NCI-H345 (cell line): ENCODE measurements at regions not wholly inside any gene's neighbourhood (a gene's known extent, or its start where the extent isn't known, plus 50 kb on each side); places are given as distances from the start of the nearest gene placed in this dataset.
"Not testable (repeated sequence)": the region's sequence is repeated elsewhere in the genome, so short reads cannot be mapped to it uniquely, and the experiment has no call there.

Source experiments
- DNase-seq: peaks from one replicate; lab custom pipeline; 2025; lab: John Stamatoyannopoulos, UW

DNA sequence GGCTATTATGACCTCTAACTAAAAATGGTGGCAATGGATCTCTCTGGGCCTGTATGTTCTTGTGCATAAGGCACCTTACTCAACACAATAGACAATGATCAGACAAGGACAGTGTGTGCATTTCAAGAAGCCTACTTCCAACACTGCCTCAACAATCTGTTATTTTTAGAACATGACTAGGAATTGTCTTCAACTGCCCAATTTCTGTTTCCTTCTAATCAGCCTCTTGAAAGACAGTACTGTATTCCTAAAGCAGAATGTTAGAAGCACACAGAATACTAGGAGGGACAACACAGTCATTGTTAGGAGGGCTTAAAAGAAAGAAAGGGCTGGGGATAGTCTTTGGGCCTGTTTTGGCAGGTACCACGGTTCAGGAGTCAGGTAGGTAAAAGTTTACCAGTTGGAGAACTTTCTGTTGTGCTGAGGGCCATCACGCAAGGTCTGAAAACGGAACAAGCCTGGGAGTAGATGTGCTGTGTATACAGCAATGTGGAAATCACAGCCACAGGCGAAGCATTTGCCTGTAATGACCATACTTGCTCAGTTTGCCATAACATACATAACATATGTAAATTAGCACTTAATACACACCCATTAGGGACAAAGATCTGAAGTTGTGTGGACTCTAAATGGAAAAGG is 100.8 kb upstream of the ATXN3L start:
- DNase-seq = no peak

DNA sequence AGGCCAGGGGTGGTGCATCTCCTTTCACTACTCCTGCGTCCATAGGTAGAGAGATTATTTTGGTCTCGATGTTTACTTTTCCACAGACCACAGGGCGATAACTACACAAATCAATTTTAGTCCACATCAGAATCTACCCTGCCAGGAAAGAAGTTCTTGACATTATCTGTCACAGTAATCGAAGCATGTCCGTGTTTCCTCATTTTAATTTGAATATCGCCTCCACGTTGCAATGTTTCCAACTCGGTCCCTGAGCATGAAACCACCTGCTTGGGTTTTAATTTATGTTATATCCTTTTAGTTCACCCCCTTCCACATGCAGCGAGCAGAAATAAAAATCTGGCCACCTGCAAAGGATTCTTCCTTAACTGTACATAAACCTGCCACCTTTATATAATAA is 100.1 kb upstream of the ATXN3L start:
- no peak for DNase-seq

DNA sequence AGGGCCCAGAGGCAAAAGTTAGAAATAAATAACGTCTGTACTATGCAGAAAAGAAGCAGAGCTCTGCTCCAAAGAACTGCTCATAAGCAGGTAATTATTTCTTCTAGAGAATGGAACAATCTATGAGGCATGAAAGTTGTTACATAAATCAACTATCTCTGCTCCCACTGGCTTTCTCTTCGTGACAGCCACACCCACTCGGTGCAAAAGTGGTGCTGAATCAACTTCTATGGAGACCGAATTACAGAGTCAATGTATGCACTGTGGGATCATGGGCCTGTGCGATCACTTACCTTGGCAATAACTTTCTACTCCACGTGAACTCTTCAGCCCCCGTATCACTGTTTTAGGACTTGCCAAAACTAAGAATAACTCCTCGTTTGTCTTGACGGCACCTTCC is 99.4 kb upstream of the ATXN3L start:
- no peak for DNase-seq

DNA sequence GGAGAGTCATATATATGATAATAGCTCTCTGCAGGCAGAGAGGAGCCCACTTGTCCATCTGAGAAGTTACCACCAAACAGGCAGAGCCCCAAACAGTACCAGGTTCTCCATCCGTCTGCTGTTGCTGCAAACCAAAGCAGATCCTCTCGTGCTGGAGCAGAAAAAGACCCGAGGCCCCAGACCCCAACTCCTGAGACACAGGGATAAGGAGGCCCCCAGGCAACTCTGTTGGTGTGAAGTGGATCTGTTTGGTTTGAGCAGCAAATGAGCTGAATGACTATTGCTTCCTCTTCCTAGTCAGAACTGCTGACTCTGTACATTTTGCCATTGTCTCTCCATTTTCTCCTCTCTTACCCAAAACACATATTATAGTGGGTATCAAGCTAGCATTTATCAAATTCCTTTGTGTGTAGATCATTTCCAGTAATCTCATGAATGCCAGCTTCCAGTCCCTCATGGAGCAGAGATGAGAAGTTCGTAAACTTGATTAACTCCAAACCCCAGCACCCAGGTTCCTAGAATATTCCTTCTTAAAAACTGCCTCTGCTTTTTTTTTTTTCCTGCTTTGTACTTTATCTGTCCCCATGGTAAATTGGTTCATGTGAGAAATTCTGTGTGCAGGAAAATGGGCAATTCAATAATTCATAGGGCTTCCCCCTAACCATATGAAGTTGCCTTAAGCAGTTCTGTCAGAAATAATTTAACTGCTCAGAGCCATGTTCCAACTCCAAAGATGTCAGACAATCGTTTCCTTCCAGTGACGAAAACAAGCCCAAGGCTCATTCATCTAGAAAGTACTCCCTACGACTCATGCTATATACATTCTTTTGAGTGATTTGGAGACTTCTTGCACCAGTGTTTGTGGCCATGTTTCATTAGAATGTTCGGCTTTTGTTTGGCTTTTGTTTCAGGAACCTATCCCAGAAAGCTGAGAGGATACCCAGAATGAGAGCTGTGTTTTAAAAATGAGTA is 98.6 kb upstream of the ATXN3L start:
- DNase-seq = no peak

DNA sequence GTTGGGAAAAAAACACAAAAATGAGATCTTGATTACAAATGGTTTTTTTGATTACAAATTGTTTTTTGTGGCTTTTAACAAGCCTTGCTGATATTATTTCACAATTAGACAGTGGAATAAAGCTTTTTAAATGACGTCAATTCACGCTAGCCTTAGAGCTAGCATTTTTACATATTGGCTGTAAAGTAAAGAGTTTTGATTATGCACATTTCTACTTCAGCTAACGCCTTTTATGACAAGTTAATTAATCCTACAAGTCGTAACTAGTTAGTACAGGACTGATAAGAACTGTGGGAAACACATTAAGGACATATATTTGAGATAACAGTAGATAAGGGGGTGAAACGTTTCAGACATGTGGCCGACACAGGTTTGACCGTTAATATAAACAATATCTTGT is 95.7 kb upstream of the ATXN3L start:
- no peak for DNase-seq

DNA sequence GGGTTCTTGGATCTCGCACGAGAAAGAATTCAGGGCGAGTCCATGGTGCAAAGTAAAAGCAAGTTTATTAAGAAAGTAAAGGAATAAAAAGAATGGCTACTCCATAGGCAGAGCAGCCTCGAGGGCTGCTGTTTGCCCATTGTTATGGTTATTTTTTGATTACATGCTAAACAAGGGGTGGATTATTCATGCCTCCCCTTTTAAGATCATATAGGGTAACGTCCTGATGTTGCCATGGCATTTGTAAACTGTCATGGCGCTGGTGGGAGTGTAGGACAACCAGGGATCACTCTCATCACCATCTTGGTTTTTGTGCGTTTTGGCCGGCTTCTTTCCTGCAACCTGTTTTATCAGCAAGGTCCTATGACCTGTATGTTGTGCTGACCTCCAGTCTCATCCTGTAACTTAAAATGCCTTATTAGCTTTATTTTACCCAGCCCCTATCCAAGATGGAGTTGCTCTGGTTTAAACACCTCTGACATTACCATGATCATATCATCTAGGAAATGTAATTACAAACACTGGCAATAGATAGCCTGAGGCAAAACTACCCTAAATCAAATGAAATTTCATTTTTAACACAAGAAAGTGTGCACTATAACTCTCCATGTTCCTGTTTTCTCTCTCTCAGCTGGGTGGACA is 94.3 kb upstream of the ATXN3L start:
- no peak for DNase-seq

DNA sequence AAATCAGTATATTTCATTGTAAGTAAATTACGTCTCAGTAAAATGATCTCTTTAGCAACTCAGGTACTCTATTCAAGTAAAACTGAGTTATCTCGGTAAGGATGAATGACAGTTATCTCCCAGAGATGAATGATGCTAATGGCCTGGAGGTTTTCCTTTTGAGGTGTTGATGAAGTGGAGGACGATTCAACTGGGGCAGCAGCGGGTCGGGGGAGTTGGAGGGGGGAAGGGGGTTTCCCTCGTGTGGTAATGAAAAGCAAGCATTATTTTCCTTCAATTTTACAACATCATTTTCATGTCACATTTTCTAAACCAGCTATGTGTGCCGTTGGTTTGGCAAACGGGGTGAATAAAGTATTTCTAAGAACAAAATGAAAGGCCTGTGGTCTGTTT is 92.4 kb upstream of the ATXN3L start:
- DNase-seq = no peak

DNA sequence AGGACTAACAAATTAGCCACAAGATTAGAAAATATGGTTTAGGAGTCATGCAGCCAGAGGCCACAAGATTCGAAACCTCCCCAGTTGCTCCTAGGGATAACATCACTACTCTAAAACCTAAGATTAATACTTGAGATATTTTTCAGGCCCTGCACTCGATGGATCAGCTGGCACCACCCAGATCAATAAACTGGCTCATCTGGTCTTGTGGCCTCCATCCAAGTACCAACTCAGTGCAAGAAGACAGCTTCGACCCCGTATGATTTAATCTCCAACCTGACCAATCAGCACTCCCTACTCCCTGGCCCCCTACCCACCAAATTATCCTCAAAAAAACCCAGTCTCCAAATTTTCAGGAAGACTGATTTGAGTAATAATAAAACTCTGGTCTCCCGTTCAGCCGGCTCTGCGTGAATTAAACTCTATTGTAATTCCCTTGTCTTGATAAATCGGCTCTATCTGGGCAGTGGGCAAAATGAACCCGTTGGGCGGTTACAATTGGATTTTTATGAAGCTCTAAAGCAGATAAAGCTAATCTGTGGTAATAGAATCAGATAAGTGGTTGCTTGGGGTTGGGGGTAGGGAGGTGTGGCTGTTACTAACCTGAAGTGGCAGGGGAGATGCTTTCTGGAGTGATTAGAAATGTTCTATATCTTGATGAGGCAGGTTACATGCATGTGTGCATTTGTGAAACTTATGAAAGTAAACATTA is 91.8 kb upstream of the ATXN3L start:
- no peak for DNase-seq

DNA sequence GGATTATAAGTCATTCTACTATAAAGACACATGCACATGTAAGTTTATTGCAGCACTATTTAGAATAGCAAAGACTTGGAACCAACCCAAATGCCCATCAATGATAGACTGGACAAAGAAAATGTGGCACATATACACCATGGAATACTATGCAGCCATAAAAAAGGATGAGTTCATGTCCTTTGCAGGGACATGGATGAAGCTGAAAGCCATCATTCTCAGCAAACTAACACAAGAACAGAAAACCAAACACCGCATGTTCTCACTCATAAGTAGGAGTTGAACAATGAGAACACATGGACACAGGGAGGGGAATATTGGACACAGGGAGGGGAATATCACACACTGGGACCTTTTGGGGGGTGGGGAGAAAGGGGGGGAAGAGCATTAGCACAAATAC is 88.7 kb upstream of the ATXN3L start:
- DNase-seq = not testable (repeated sequence)

DNA sequence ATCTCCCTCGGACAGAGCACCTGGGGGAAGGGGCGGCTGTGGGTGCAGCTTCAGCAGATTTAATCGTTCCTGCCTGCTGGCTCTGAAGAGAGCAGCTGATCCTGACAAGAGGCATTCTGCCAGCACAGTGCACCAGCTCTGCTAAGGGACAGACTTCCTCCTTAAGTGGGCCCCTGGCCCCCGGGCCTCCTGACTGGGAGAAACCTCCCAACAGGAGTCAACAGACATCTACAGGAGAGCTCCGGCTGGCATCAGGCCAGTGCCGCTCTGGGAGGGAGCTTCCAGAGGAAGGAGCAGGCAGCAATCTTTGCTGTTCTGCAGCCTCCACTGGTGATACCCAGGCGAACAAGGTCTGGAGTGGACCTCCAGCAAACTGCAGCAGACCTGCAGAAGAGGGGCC is 84.9 kb upstream of the ATXN3L start:
- not testable (repeated sequence) for DNase-seq

DNA sequence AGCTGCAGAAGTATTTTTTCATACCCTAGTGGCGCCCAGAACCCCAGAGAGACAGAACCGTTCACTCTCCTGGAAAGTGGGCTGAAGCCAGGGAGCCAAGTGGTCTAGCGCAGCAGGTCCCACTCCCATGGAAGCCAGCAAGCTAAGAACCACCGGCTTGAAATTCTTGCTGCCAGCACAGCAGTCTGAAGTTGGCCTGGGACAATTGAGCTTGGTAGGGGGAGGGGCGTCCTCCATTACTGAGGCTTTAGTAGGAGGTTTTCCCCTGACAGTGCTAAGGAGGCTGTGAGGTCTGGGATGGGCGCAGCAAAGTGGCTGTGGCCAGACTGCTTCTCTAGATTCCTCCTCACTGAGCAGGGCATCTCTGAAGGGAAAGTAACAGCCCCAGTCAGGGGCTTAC is 84.5 kb upstream of the ATXN3L start:
- DNase-seq = no peak

DNA sequence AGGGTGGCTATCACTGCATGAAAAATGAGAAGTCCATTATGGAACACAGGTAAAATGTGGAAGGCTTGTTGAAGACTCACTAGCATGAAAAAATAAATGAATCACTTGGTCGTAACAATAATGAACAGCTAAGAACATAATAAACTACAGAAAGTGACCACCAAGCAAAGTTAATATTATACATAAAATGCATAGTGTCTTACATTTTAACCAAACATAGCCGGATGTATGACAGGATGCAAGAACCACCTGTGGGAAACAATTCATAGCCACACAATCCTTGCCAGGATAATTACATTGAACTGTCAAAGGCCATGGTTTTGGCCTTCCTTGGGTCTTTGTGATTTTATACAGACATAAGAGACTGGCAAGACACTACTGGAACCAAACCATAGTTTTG is 81.9 kb upstream of the ATXN3L start:
- no peak for DNase-seq

DNA sequence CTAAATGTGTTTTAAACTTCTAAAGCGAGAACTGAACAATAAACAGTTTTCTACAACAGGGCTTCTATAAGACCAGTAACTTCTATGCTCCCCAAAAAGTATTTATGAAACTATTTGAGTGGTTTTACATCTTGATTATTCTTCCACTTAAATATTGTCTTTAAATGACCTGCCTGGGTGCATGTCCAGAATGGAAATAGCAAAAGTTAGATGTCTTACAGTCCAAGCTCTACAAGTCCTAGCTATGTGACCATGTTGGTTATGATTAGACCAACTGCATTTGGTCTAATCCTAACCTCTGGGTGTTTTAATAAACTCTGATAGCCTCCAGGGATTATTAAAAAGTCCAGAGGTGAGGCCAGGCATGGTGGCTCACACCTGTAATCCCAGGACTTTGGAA is 79.0 kb upstream of the ATXN3L start:
- no peak for DNase-seq

DNA sequence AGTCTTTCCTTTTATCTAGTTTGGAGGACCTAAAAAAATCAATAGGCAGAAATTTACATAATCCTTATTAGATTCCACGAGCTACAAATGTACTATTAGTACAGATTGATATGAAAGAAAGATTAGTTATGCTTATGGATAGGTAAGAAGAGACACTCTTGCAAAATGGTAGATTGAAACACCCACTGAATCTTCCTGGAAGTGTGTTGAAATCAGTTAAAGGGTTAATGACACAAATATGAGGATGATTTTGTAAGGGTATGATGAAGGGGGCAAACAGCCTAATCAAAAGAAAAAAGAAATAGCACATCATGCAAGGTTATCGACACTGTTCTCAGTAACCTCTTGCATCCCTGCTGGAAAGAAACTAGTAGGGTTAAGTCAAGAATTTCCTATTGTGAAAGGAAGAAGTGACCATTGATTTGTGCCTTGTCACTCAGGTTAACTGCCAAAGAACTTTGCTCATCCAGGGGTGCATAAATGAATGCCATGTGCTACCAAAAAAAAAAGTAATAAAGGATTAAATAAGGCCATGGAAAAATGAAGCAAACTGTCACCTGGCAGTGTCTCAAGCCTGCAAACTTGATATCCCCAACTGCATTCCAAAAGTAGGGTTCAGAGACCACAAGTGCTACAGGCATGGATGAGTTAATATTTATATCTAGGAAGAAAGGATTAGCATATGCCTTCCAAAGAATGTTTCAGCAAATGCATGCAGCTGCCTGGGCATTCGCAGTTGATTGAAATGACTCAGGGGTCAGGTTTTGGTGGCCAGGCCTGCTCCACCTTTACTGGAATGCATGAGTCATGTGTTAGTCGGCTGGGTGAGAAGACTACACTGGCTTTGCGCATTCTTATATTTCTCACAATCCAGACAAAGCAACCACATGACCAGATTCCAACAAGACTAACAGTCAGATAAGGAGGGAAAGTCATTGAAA is 78.3 kb upstream of the ATXN3L start:
- DNase-seq = no peak

DNA sequence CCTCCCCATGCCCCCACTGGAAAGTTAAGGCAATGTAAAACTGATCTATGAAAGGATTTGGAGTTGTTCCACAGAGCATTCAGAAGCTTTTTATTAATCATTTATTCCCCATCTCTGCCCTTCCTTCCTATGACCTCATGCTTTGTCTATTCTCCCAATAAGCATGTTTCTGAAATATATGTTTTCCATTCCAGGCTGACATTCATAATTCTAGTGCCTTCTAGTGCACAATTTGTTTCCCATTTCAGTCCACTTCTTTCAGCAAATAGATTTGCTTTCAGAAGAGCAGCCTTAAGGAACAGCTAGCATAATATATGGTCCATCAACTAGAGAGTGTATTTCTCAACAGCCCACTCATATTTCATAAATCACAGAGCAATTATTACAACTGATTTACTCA is 77.1 kb upstream of the ATXN3L start:
- no peak for DNase-seq

DNA sequence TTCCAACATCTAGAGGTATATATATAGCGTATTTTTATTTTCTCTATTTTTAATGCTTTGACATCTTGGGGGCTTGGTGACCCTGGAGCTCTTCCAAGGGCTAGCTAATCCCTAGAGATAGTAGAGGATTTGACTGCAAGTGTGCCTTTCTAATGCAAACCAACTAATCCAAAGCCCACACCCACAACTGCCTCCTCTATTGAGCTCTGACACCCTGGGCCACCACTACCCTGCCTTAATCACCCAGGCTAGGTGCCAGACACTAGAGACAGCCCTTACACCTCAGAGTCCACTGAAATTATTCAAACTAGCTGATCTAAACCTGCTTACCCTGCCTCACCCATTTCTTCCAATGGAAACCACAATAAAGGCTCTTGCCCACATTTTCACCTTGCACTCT is 69.6 kb upstream of the ATXN3L start:
- no peak for DNase-seq

DNA sequence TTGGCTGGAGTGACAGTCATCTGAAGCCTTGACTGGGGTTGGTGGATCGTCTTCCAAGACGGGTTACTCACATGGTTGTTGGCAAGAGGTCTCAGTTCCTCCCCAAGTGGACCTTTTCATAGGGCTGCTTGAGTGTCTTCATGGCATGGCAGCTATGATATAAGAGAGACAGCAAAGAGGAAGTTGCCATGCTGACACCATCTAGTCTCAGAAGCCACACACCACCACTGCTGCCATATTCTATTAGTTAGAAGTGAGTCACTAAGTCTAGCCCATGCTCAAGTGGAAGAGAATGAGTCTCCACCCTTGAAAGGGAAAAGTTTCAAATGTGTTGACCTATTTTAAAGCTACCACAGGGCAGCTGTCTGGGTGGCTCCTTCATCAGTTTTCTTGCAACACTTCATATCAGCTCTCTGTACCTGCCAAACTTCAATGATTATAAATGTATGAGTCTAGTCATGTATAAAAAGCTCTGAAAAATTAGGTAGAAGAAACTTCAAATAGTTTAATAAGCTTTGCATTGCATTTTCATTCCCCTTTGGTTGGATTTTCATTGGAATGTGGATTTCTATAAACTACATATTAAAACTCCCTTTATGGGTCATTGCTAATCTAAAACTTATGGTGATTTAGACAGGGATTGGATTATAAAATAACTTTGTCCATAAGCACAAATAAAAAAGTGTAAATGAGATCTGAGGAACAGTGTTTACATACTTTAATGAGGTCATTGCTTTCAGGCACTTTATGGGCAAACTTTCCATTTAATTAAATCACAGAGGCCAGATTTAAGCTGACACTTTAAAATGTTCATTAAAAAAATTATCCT is 68.0 kb upstream of the ATXN3L start:
- no peak for DNase-seq

DNA sequence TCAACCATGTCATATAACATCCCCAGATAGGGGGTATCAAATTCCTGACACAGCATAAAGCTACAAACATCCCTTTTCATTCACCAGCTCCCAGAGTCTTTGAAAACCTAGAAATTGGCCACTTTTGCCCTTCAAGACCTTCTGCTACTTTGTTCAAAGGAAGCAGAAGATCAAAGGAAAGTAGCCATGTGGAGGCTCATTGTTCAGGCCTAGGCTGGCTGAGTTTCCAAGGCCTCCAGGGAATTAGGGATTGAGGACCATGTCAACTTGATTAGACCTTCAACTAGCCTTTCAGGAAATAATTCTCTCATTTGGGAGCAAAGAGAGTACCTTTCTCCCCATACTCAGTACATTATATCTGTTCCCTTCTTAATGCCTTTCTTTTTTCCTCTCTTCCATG is 66.8 kb upstream of the ATXN3L start:
- no peak for DNase-seq

DNA sequence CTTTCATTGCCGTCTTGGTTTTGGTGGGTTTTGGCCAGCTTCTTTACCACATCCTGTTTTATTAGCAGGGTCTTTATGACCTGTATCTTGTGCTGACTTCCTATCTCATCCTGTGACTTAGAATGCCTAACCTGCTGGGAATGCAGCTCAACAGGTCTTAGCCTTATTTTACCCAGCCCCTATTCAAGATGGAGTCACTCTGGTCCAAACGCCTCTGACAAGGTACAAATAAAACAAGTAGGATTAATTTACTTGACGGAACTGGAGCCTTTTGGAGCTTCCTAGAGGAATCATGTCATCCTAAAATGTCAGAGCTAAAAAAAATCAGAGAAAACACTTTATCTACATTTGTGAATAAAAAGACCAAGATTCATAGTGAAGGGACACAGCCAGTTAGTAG is 66.2 kb upstream of the ATXN3L start:
- no peak for DNase-seq

DNA sequence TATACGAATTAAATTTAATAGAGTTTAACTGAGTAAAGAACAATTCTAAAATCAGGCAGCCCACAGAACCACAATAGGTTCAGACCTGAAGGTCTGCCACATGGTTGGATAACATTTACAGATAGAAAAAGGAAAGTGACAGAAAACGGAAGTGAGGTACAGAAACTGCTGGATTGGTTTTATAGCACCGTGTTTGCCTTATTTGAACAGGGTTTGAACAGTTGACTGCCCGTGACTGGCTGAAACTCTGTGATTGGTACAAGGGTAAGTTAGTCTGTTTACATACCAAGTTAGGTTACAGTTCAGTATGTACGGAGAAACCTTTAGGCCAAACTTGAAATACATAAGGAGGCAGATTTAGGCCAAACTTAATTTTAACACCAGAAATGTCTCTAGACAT is 64.1 kb upstream of the ATXN3L start:
- DNase-seq = no peak
